ENCODE measurements at regions not wholly inside any gene's neighbourhood (a gene's known extent, or its start where the extent isn't known, plus 50 kb on each side); places are given as distances from the start of the nearest gene placed in this dataset.

DNA sequence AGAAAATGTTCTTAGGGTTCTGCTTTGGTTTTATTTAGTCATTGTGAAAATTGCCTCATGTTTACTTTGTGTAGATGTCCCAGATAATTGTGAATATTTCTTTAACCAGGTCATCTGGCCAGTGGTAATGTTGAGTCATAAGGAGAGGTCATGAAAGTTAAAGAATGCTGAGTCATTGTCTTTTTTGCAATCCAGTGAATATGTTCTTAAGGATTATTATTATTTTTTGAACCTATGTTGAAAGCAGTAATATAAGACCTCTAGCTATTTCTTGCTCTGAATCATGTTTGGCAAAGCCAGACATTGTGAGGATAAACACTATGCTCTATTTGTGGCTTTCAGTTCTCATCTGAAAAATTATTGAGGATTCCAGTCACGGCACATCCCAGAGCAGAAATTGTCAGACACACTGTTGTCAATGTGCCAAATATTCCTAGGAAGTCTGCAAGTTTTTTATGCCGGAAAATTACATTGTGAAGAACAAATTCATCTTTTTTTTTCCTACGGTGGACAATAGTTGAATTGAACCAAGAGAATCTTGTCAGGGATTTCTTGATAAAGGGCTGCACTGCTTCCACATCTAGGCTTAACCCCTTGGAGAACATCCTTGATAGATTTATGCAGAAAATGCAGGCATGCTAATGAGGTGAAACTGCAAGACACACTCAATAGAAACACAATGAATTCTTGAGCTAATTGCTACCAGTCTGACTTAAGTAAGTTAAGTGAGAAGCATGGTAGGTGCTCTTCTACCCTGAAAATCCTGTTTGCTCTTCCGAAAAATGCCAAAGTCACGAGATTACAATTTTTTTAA, 369.6 kb downstream of the ATP23 start:
- Histone ChIP-seq H3K27ac (ENCODE audit: low read depth, low read length) (no peak overlapping the region), H3K9me3 (ENCODE audit: insufficient read depth, low read length) (no peaks in the 10 kb centered on the region), H3F3A (ENCODE audit: insufficient read depth) (no peaks in the 10 kb centered on the region), H2AFZ (ENCODE audit: low read depth, low read length, severe bottlenecking) (no peak overlapping the region), H3K4me3 (ENCODE audit: insufficient read depth, low read length, poor library complexity, severe bottlenecking) (no peak overlapping the region), H3K36me3 (ENCODE audit: low read length) (no peaks in the 10 kb centered on the region), H3K27me3 (ENCODE audit: low read length) (no peaks in the 10 kb centered on the region), H3K9me2 (replicated peaks; ENCODE audit: insufficient read depth, low read length) (no peaks in the 10 kb centered on the region), H3K4me2 (ENCODE audit: low read depth, low read length, poor library complexity, severe bottlenecking) (no peak overlapping the region), H3K9ac (ENCODE audit: low read length) (no peak overlapping the region), H4K20me1 (ENCODE audit: low read depth, low read length) (no peaks in the 10 kb centered on the region), H3K79me2 (ENCODE audit: insufficient read depth, low read length) (no peaks in the 10 kb centered on the region)
- TF ChIP-seq EZH2phosphoT487 (conservative IDR thresholded peaks at IDR 0.05; ENCODE audit: low read length), result no peak
- TF ChIP-seq, protein P1, sequence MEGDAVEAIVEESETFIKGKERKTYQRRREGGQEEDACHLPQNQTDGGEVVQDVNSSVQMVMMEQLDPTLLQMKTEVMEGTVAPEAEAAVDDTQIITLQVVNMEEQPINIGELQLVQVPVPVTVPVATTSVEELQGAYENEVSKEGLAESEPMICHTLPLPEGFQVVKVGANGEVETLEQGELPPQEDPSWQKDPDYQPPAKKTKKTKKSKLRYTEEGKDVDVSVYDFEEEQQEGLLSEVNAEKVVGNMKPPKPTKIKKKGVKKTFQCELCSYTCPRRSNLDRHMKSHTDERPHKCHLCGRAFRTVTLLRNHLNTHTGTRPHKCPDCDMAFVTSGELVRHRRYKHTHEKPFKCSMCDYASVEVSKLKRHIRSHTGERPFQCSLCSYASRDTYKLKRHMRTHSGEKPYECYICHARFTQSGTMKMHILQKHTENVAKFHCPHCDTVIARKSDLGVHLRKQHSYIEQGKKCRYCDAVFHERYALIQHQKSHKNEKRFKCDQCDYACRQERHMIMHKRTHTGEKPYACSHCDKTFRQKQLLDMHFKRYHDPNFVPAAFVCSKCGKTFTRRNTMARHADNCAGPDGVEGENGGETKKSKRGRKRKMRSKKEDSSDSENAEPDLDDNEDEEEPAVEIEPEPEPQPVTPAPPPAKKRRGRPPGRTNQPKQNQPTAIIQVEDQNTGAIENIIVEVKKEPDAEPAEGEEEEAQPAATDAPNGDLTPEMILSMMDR (IDR thresholded peaks at IDR 0.05; ENCODE audit: insufficient read depth, low read length, poor library complexity, severe bottlenecking), result no peak

GRCh38 chr12:58313091-58313855, 371.9 kb downstream of the ATP23 start:
- Histone ChIP-seq H3K4me2 (ENCODE audit: low read depth, low read length, poor library complexity, severe bottlenecking) (no peak overlapping the region), H3K9me3 (ENCODE audit: insufficient read depth, low read length) (no peaks in the 10 kb centered on the region), H3K27ac (ENCODE audit: low read depth, low read length) (no peak overlapping the region), H3K9ac (ENCODE audit: low read length) (no peak overlapping the region), H3K9me2 (replicated peaks; ENCODE audit: insufficient read depth, low read length) (no peaks in the 10 kb centered on the region), H3K27me3 (ENCODE audit: low read length) (no peaks in the 10 kb centered on the region), H4K20me1 (ENCODE audit: low read depth, low read length) (no peaks in the 10 kb centered on the region), H2AFZ (ENCODE audit: low read depth, low read length, severe bottlenecking) (no peak overlapping the region), H3K79me2 (ENCODE audit: insufficient read depth, low read length) (no peaks in the 10 kb centered on the region), H3K36me3 (ENCODE audit: low read length) (no peaks in the 10 kb centered on the region), H3F3A (ENCODE audit: insufficient read depth) (no peaks in the 10 kb centered on the region), H3K4me3 (ENCODE audit: insufficient read depth, low read length, poor library complexity, severe bottlenecking) (no peak overlapping the region)
- TF ChIP-seq EZH2phosphoT487 (conservative IDR thresholded peaks at IDR 0.05; ENCODE audit: low read length), result no peak
- TF ChIP-seq, protein P1 (IDR thresholded peaks at IDR 0.05; ENCODE audit: insufficient read depth, low read length, poor library complexity, severe bottlenecking), result no peak

- no peaks in the 10 kb centered on the region for H3F3A ChIP-seq (ENCODE audit: insufficient read depth)
- H3K79me2 ChIP-seq (ENCODE audit: insufficient read depth, low read length), result no peaks in the 10 kb centered on the region
- TF ChIP-seq, protein P1 (IDR thresholded peaks at IDR 0.05; ENCODE audit: insufficient read depth, low read length, poor library complexity, severe bottlenecking), result no peak
- no peak for TF ChIP-seq EZH2phosphoT487 (conservative IDR thresholded peaks at IDR 0.05; ENCODE audit: low read length)
- H3K9ac ChIP-seq (ENCODE audit: low read length), result no peak overlapping the region
- H2AFZ ChIP-seq (ENCODE audit: low read depth, low read length, severe bottlenecking), result no peak overlapping the region
- no peaks in the 10 kb centered on the region for H3K27me3 ChIP-seq (ENCODE audit: low read length)
- H3K9me3 ChIP-seq (ENCODE audit: insufficient read depth, low read length), result no peaks in the 10 kb centered on the region
- no peak overlapping the region for H3K27ac ChIP-seq (ENCODE audit: low read depth, low read length)
- H3K36me3 ChIP-seq (ENCODE audit: low read length), result no peaks in the 10 kb centered on the region
- no peaks in the 10 kb centered on the region for H4K20me1 ChIP-seq (ENCODE audit: low read depth, low read length)
- no peaks in the 10 kb centered on the region for H3K9me2 ChIP-seq (replicated peaks; ENCODE audit: insufficient read depth, low read length)
- no peak overlapping the region for H3K4me3 ChIP-seq (ENCODE audit: insufficient read depth, low read length, poor library complexity, severe bottlenecking)
- H3K4me2 ChIP-seq (ENCODE audit: low read depth, low read length, poor library complexity, severe bottlenecking), result no peak overlapping the region
Measured at GRCh38 chr12:58314610-58315009, 373.2 kb downstream of the ATP23 start.
